Fibroblast of skin of scalp (primary cell): ENCODE measurements at regions not wholly inside any gene's neighbourhood (a gene's known extent, or its start where the extent isn't known, plus 50 kb on each side); places are given as distances from the start of the nearest gene placed in this dataset.
"Not testable (repeated sequence)": the region's sequence is repeated elsewhere in the genome, so short reads cannot be mapped to it uniquely, and the experiment has no call there.

ENCODE experiments used
- DNase-seq: peaks from one replicate; pipeline ENCODE4 v3.0.0-alpha.2; 2013

- no peak for DNase-seq
Measured at GRCh38 chr5:115469904-115470516, 74.6 kb downstream of the FEM1C start.

- DNase-seq: no peak
Measured at GRCh38 chr5:115467628-115468027, 76.9 kb downstream of the FEM1C start.

- DNase-seq: no peak
Measured at GRCh38 chr5:115465431-115465830, 79.1 kb downstream of the FEM1C start.

GRCh38 chr5:115463983-115464382, 80.6 kb downstream of the FEM1C start:
- DNase-seq: no peak

DNA sequence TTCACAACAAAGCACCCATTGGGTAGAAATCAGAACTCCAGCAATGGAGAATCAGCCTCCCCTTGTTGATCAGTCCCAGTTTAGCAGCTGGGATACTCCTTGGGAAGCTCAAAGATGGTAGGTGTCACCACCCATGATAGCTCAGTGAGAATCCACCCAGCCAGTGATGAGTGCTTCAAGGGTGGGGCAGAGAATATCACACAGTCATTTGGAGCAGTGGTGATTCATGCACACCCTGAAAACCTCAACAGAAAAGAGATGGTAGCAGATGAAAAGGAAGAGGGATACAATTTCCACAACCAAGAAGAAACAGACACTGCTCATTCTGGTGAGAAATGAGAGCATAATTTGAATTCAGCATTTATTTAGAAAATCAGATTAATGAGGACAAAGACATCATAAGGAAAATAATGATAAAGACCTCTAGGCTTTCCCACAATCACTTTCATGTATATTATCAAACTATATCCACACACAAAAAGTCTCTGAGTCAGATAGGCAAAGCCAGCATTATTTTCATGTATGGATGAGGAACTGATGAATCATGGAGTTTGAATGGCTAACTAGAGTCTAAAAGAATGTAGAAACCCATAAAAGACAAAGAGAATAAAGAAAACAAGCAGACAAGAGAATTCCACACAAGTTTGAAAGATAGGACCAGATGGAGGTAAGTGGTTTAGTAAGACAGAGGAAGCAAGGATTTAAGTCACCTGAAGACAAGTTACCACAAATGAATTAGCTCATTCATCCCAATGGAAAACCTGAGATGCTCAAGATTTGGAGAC, 82.9 kb downstream of the FEM1C start:
- DNase-seq: peak; percentile 81

DNA sequence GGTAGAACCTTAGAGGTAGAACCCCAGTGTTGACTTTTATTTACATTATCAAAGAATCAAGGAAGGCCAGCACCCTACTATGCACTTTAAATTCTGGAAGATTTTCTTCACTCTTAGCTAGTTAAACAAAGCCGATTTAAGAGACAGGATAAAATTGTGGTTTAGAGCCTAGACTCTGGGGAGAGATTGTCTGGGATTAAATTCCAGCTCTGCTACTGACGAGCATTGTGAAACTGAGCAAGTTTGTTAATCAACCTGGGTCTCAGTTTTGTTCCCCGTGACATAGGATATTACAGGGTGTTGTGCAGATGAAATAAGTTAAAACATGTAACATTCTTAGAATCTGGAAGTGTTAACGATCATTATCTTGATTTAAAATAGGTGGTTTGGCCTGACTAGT, 83.5 kb downstream of the FEM1C start:
- DNase-seq: peak; percentile 24

- DNase-seq: peak; percentile 73
Measured at GRCh38 chr5:115460472-115460871, 84.1 kb downstream of the FEM1C start.

DNA sequence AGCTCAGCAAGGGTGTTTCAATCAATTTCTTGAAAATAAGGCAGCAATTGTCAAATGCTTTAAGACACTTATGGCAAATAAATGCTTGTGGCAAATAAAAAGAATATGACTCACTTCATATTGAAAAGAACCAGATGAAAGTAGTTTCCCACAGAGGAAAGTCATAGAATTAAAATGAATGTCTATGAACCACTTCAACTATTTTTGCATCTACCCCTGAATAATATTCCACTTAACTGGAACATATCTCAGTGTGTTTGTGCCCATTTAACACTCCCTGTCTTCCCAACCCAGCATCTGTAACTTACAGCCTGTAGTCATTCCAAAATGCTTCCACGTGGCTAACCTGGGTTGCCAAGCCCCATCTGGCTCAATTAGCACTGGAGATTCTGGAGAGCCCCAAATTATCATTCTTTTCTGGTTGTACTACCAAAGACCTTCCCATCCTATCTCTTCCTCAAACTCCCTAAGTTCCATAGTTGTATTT, 84.7 kb downstream of the FEM1C start:
- DNase-seq: peak; percentile 76

GRCh38 chr5:115458416-115458815, 86.2 kb downstream of the FEM1C start:
- no peak for DNase-seq

GRCh38 chr5:115458003-115458409, 86.6 kb downstream of the FEM1C start:
- no peak for DNase-seq

- no peak for DNase-seq
Measured at GRCh38 chr5:115457571-115457970, 87.0 kb downstream of the FEM1C start.

DNA sequence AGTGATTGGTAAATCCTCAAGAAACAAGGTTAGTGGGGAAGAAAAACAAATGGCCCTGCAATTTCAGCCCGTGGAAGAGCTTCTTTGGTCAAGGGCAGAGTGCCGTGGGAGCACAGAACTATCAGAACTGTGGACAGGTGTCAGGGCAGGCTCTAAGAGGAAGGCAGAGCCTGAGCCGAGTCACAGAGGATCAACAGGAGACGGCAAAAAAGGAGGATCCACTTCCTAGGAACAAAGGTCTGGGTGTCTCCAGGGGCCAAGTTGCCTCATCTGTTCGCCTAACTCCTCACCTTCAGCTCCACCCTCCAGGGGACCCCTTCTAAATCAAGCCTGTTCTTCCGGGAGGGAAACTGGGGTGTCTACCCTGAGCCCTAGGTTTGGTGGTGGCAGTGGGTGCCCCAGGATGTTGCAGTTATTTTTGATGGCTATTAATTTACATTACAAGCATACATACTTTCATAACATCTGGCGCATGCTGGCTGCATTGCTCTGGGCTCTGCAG, 88.0 kb downstream of the FEM1C start:
- DNase-seq: no peak

DNA sequence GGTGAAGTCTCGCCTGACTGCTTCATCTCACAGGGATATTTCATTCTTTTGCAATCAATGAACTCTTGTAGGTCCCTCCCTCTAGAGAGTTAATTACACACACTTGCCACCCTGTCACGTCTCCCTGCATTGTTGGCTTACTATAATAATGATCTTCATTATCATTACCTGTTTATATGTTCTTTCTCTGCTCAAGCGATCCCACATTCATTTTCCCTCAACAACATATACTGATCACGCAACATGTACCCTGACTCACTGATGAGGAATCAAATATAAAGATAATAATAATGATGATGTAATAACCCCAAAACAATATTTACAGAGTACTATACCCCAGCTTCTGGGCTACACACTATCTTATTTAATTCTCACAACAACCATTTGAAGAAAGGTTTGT, 88.5 kb downstream of the FEM1C start:
- no peak for DNase-seq

GRCh38 chr5:115455301-115455707, 89.3 kb downstream of the FEM1C start:
- DNase-seq: no peak

DNA sequence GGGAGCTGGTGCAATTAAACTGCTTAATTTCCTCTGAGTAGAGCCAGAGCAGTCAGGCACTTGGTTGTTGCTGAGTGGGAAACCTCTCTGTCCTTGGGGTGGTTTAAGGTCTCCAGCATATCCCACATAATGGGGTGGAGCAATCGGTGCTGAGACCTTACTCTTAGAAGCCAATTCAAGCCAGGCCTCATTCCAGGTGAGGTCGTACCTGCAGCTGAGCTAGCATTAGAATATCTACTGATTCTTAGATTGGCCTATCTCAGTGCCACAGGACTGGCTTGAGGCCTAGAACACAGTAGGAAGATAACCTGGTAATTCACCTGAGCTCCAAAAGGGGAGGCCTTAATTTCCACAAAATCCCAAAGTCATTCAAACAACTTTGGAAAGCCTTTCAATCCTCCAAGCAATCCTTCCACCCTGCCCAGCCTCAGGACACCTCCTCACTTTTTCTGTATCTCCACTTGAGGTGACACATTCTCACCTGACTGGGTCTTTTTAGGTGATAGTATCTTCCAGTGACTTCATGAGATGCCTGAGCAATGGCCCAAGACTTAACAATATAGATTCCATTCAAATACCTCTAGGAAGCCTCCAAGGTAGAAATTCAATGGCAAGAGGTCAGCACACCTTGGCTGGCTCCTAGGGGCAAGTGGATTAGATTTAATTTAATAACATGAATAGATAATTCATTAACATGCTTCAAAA, 91.0 kb downstream of the FEM1C start:
- no peak for DNase-seq

DNA sequence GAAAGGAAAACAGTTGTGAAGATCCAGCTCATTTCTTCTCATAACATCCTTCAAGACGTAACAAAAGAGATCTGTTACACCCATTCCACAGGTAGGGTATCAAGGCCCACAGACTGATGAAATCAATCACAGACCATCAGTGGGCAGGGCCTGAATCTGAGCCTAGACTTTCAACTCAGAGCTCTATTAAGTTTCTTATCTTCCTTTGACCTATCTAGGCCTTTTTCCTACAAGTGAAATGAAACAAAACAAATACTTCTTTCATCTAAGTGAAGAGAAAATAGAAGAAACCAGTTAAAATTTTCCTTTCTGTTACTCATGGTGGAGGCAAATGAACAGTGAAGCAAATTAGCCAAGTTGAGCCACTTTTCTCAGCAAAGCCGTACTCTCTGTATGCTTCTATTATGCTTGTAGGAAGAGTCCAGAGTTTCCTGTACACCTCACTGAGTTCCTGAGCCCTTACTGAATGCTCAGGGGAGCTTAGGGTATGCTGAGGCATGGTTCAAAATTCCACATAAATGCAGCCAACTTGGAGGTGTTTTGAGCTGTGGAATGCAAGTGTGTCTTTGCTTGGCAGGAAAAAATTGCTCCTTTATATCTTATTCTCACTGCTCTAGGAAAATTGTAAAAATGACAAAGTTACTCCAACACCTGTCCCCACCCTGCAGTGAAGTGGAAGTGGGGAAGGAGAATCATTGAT, 91.9 kb downstream of the FEM1C start:
- DNase-seq: peak; percentile 51

- DNase-seq: no peak
Measured at GRCh38 chr5:115452083-115452482, 92.5 kb downstream of the FEM1C start.

DNA sequence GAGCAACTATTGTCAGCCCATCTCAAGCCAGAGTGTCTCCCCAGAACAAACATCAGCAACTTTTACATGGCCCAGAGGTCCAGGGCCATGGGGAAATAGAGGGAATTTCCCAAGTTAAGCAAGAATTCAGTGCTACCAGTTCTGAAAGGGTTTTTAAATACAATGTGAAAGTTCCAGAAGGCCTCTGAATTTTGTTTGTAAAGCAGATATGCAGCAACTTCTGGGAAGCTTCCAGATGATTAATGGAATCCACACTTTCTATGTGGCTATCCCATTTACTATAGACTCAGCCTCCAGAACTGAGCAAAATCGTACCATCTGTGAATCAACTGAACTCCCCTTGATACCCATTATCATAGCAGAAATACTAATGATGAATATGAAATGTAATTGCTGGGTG, 93.8 kb downstream of the FEM1C start:
- peak; percentile 88 for DNase-seq

DNA sequence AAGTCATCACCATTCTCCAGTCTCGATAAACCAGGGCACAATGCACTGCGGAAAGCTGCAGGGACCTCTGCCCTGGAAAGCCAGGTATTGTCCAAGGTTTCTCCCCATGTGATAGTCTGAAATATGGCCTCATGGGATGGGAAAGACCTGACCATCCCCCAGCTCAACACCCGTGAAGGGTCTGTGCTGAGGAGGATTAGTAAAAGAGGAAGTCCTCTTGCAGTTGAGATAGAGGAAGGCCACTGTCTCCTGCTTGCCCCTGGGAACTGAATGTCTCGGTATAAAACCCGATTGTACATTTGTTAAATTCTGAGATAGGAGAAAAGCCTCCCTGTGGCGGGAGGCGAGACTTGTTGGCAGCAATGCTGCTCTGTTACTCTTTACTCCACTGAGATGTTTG, 95.9 kb downstream of the FEM1C start:
- DNase-seq: not testable (repeated sequence)

DNA sequence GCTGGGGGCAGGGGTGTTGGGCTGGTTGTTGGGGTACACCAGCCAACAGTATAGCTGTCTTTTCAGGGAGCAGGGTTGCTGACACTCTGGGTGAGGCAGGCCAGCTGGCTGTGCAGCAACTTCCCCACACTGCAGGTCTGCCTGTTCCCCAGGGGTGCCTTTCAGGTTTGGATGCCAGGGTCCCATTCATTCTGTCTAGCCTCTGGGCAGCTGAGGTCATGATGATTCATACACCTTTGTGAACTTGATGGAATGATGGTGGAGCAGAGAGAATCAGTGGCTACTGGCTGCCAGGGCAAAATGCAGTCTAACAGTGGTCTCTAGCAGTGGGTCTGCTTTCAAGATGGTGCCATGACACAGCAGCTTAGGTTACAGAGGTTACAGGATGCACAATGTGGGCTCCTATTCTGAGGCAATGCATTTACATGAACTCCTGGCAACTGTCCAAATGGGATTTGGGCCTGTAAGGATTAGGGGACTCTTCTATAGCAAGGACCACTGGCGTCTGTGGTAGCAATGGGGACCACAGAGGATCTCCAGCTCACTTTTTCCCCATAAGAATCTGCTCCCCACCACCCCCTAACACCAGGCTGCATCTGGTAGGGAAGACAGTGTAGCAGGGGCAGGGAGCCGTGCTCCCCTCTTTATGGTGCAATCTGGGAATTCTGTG, 103.7 kb downstream of the FEM1C start:
- no peak for DNase-seq

DNA sequence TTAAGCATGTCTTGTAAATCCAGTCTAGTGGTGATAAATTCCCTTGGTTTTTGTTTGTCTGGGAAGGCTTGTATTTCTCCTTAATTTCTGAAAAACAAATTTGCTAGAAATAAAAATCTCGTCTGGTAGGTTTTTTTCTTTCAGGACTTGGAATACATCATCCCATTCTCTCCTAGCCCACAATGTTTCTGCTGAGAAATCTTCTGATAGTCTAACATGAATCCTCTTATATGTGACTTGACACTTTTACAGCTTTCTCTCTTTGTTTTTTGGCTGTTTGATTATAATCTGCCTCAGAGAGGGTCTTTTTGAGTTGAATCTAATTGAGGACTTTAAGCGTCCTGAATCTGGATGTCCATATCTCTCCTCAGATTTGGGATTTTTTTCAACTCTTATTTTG, 104.9 kb downstream of the FEM1C start:
- DNase-seq: no peak

- peak; percentile 76 for DNase-seq
Measured at GRCh38 chr5:115439042-115439441, 105.5 kb downstream of the FEM1C start.
